K562 (cell line): ENCODE measurements at regions not wholly inside any gene's neighbourhood (a gene's known extent, or its start where the extent isn't known, plus 50 kb on each side); places are given as distances from the start of the nearest gene placed in this dataset.

Experiments
- ATAC-seq: fragments of 200-7000 bp; cut with Tn5 transposase; 3 replicates; pipeline ENCODE4 v1.9.1; 2020; ENCODE audit warnings: moderate library complexity
- BruUV-seq: library from RNA; stranded (reverse); fragments of 400-500 nt; replicated peaks from 2 replicates; lab custom pipeline; 2021; lab: Mats Ljungman, UMichigan
- CTCF ChIA-PET: fragments of 300-600 bp; formaldehyde crosslinking; extraction: SDS; loops from one replicate; lab custom pipeline; 2021; ENCODE audit warnings: low intra/inter-chr PET ratio; lab: Yijun Ruan, JAX
- POLR2A ChIA-PET: fragments of 300-600, 350-650 bp; sonication (Branson Sonifier 250); formaldehyde crosslinking; extraction: SDS; loops from one replicate; lab custom pipeline; 2021; ENCODE audit warnings: antibody characterized with exemption, inconsistent platforms; lab: Yijun Ruan, JAX
- DNase-seq, 4 experiments: peaks; one replicate each; pipeline versions ENCODE4 v3.0.0 to v3.0.0-alpha.2; 2011 to 2018; ENCODE audit warnings: low spot score in 3 of 4, mixed read lengths in 3 of 4; ENCODE audit errors: extremely low read depth in 1 of 4
- FAIRE-seq: peaks from 2 replicates; lab custom pipeline; 2011; peaks lifted over from hg19 to GRCh38; lab: Jason Lieb, UNC
- H2AFZ ChIP-seq: 2 replicates; pipeline ENCODE4 v1.6.0; 2011; ENCODE audit warnings: low read depth, low read length, control low read depth, inconsistent platforms
- H3K27ac ChIP-seq: fragments of 200-600 bp; 3 replicates; pipeline ENCODE4 v1.8.0; 2011; ENCODE audit warnings: low read depth, mild to moderate bottlenecking, control low read depth, inconsistent platforms, low read length, moderate library complexity, mixed read lengths; ENCODE audit errors: extremely low read depth
- H3K27me3 ChIP-seq, 2 experiments: fragments of 300-600 bp in 1 of 2; 2 replicates in 1 of 2; 3 replicates in 1 of 2; pipeline versions ENCODE4 v1.6.0 to v1.8.0; 2011; ENCODE audit warnings: inconsistent platforms in 2 of 2, low read length in 2 of 2, mild to moderate bottlenecking in 1 of 2, mixed read lengths in 1 of 2, moderate library complexity in 1 of 2; ENCODE audit not compliant: control insufficient read depth in 2 of 2, insufficient read depth in 2 of 2
- H3K36me3 ChIP-seq: fragments of 300-600 bp; 3 replicates; pipeline ENCODE4 v1.8.0; 2011; ENCODE audit warnings: mild to moderate bottlenecking, low read length, inconsistent platforms; ENCODE audit not compliant: control insufficient read depth, insufficient read depth
- H3K4me1 ChIP-seq, 2 experiments: fragments of 200-600 bp in 1 of 2; replicated peaks in 1 of 2; 2 replicates in 1 of 2; 3 replicates in 1 of 2; pipeline versions ENCODE4 v1.5.1 to v1.8.0; 2011; ENCODE audit warnings: inconsistent platforms in 2 of 2, low read length in 2 of 2, mild to moderate bottlenecking in 1 of 2, mixed read lengths in 1 of 2, moderate library complexity in 1 of 2; ENCODE audit not compliant: control insufficient read depth in 2 of 2, insufficient read depth in 2 of 2
- H3K4me2 ChIP-seq: 2 replicates; pipeline ENCODE4 v1.6.1; 2011; ENCODE audit warnings: low read length, control low read depth, inconsistent platforms, mixed read lengths; ENCODE audit not compliant: insufficient read depth
- H3K4me3 ChIP-seq: fragments of 200-600 bp; sonication (generic), shearing (Covaris generic); 2 replicates; pipeline ENCODE4 v1.5.1; 2016; ENCODE audit warnings: control low read depth, inconsistent platforms
- H3K79me2 ChIP-seq: fragments of 200-600 bp; 3 replicates; pipeline ENCODE4 v1.8.0; 2011; ENCODE audit warnings: low read length, inconsistent platforms; ENCODE audit not compliant: control insufficient read depth, insufficient read depth
- H3K9ac ChIP-seq, 2 experiments: 2 replicates each; pipeline versions ENCODE4 v1.6.0 to v1.6.1; 2011; ENCODE audit warnings: low read depth in 2 of 2, low read length in 2 of 2, control low read depth in 1 of 2, inconsistent platforms in 1 of 2, mild to moderate bottlenecking in 1 of 2, mixed read lengths in 1 of 2; ENCODE audit not compliant: insufficient read depth in 1 of 2
- H3K9me1 ChIP-seq: one replicate; pipeline ENCODE4 v1.6.0; 2011; ENCODE audit warnings: inconsistent platforms, mild to moderate bottlenecking, low read length, moderate library complexity; ENCODE audit not compliant: control insufficient read depth, insufficient read depth
- H3K9me3 ChIP-seq: replicated peaks from 2 replicates; pipeline ENCODE4 v1.5.1; 2011; ENCODE audit warnings: low read depth, low read length, inconsistent platforms; ENCODE audit not compliant: control insufficient read depth, insufficient read depth
- H4K20me1 ChIP-seq: replicated peaks from 2 replicates; pipeline ENCODE4 v1.6.1; 2011; ENCODE audit warnings: low read length, inconsistent platforms, mixed read lengths; ENCODE audit not compliant: control insufficient read depth, insufficient read depth
- CTCF ChIP-seq, 3 experiments: IDR thresholded peaks in 2 of 3; conservative IDR thresholded peaks in 1 of 3; 2 replicates each; pipeline ENCODE4 v1.5.1; 2011 to 2012; ENCODE audit warnings: low read length in 3 of 3, mild to moderate bottlenecking in 3 of 3, control low read depth in 2 of 3, improper control_type of control experiment in 1 of 3, inconsistent platforms in 1 of 3, low read depth in 1 of 3, mixed read lengths in 1 of 3, moderate library complexity in 1 of 3; ENCODE audit not compliant: insufficient read depth in 2 of 3
- E2F6 ChIP-seq, 2 experiments: IDR thresholded peaks; 2 replicates each; pipeline ENCODE4 v1.6.1; 2011; ENCODE audit warnings: borderline replicate concordance in 1 of 2, control low read depth in 1 of 2, low read depth in 1 of 2, low read length in 1 of 2, mild to moderate bottlenecking in 1 of 2, mixed read lengths in 1 of 2, moderate library complexity in 1 of 2; ENCODE audit not compliant: insufficient read depth in 1 of 2, insufficient read length in 1 of 2, poor library complexity in 1 of 2, severe bottlenecking in 1 of 2; ENCODE audit errors: extremely low read depth in 1 of 2
- ILK ChIP-seq: fragments of 450-650 bp; IDR thresholded peaks from 2 replicates; pipeline ENCODE4 v1.6.1; 2016; ENCODE audit warnings: missing genetic modification characterization, low read depth, mild to moderate bottlenecking, missing compliant biosample characterization, moderate library complexity, borderline replicate concordance
- RAD21 ChIP-seq, 2 experiments: fragments of 250-450 bp in 1 of 2; fragments of 450-650 bp in 1 of 2; sonication (Bioruptor Pico) in 1 of 2; formaldehyde crosslinking in 1 of 2; IDR thresholded peaks in 1 of 2; conservative IDR thresholded peaks in 1 of 2; 2 replicates each; pipeline versions ENCODE4 v1.4.0 to v1.8.0; 2020 to 2022; ENCODE audit warnings: mild to moderate bottlenecking in 2 of 2, moderate library complexity in 1 of 2
- SUPT5H ChIP-seq: fragments of 450-650 bp; IDR thresholded peaks from 2 replicates; pipeline ENCODE4 v1.6.1; 2016
- WGBS: fragments of 100-300 bp; shearing (Covaris generic); methylation state at CpG from one replicate; pipeline ENCODE4 v1.1.6; 2016; ENCODE audit warnings: low coverage, mixed read lengths; ENCODE audit not compliant: insufficient coverage; ENCODE audit errors: missing lambda C conversion rate; 5-methylcytosine and 5-hydroxymethylcytosine counted together
- in situ Hi-C: fragments of 300-500 bp; cut with MboI; formaldehyde crosslinking; loops from 4 replicates; pipeline ENCODE4 v1.15.0; 2018; ENCODE audit warnings: inconsistent platforms, mixed read lengths
- intact Hi-C: fragments of 100-400 bp; cut with micrococcal nuclease; formaldehyde crosslinking; loops from 2 replicates; pipeline ENCODE4 v1.14.2; 2022
- TF ChIP-seq, protein P1 (sequence below): fragments of 450-650 bp; IDR thresholded peaks from 2 replicates; pipeline ENCODE4 v1.6.1; 2016; ENCODE audit warnings: mild to moderate bottlenecking, moderate library complexity

GRCh38 chr22:34804604-34805003 is 261.4 kb upstream of the ISX start:
- no peak for FAIRE-seq
- POLR2A ChIA-PET: no interaction called here
- in situ Hi-C loops: no loop called here
- no peak for TF ChIP-seq ILK (tag)
- TF ChIP-seq RAD21 (CRISPR knock-in tag; conservative IDR thresholded peaks at IDR 0.05 in 1 of 2, IDR thresholded peaks at IDR 0.05 in 1 of 2): peak in 1 of 2 experiments; percentile 31; a peak in 1 of 4 replicates
- no peak for TF ChIP-seq SUPT5H
- peak in 1 of 3 experiments; percentile 9; a peak in 1 of 6 replicates for TF ChIP-seq CTCF (IDR thresholded peaks at IDR 0.05 in 2 of 3, conservative IDR thresholded peaks at IDR 0.05 in 1 of 3; ENCODE audit: insufficient read depth in 2 of 3, low read depth in 1 of 3, low read length in 3 of 3)
- TF ChIP-seq, protein P1, sequence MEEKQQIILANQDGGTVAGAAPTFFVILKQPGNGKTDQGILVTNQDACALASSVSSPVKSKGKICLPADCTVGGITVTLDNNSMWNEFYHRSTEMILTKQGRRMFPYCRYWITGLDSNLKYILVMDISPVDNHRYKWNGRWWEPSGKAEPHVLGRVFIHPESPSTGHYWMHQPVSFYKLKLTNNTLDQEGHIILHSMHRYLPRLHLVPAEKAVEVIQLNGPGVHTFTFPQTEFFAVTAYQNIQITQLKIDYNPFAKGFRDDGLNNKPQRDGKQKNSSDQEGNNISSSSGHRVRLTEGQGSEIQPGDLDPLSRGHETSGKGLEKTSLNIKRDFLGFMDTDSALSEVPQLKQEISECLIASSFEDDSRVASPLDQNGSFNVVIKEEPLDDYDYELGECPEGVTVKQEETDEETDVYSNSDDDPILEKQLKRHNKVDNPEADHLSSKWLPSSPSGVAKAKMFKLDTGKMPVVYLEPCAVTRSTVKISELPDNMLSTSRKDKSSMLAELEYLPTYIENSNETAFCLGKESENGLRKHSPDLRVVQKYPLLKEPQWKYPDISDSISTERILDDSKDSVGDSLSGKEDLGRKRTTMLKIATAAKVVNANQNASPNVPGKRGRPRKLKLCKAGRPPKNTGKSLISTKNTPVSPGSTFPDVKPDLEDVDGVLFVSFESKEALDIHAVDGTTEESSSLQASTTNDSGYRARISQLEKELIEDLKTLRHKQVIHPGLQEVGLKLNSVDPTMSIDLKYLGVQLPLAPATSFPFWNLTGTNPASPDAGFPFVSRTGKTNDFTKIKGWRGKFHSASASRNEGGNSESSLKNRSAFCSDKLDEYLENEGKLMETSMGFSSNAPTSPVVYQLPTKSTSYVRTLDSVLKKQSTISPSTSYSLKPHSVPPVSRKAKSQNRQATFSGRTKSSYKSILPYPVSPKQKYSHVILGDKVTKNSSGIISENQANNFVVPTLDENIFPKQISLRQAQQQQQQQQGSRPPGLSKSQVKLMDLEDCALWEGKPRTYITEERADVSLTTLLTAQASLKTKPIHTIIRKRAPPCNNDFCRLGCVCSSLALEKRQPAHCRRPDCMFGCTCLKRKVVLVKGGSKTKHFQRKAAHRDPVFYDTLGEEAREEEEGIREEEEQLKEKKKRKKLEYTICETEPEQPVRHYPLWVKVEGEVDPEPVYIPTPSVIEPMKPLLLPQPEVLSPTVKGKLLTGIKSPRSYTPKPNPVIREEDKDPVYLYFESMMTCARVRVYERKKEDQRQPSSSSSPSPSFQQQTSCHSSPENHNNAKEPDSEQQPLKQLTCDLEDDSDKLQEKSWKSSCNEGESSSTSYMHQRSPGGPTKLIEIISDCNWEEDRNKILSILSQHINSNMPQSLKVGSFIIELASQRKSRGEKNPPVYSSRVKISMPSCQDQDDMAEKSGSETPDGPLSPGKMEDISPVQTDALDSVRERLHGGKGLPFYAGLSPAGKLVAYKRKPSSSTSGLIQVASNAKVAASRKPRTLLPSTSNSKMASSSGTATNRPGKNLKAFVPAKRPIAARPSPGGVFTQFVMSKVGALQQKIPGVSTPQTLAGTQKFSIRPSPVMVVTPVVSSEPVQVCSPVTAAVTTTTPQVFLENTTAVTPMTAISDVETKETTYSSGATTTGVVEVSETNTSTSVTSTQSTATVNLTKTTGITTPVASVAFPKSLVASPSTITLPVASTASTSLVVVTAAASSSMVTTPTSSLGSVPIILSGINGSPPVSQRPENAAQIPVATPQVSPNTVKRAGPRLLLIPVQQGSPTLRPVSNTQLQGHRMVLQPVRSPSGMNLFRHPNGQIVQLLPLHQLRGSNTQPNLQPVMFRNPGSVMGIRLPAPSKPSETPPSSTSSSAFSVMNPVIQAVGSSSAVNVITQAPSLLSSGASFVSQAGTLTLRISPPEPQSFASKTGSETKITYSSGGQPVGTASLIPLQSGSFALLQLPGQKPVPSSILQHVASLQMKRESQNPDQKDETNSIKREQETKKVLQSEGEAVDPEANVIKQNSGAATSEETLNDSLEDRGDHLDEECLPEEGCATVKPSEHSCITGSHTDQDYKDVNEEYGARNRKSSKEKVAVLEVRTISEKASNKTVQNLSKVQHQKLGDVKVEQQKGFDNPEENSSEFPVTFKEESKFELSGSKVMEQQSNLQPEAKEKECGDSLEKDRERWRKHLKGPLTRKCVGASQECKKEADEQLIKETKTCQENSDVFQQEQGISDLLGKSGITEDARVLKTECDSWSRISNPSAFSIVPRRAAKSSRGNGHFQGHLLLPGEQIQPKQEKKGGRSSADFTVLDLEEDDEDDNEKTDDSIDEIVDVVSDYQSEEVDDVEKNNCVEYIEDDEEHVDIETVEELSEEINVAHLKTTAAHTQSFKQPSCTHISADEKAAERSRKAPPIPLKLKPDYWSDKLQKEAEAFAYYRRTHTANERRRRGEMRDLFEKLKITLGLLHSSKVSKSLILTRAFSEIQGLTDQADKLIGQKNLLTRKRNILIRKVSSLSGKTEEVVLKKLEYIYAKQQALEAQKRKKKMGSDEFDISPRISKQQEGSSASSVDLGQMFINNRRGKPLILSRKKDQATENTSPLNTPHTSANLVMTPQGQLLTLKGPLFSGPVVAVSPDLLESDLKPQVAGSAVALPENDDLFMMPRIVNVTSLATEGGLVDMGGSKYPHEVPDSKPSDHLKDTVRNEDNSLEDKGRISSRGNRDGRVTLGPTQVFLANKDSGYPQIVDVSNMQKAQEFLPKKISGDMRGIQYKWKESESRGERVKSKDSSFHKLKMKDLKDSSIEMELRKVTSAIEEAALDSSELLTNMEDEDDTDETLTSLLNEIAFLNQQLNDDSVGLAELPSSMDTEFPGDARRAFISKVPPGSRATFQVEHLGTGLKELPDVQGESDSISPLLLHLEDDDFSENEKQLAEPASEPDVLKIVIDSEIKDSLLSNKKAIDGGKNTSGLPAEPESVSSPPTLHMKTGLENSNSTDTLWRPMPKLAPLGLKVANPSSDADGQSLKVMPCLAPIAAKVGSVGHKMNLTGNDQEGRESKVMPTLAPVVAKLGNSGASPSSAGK: no peak
- TF ChIP-seq E2F6 (IDR thresholded peaks at IDR 0.05; ENCODE audit: borderline replicate concordance in 1 of 2, extremely low read depth in 1 of 2, insufficient read depth in 1 of 2, insufficient read length in 1 of 2, low read depth in 1 of 2, low read length in 1 of 2, poor library complexity in 1 of 2, severe bottlenecking in 1 of 2): no peak

More at GRCh38 chr22:34804604-34805003, 261.4 kb upstream of the ISX start:
- no peak for ATAC-seq
- H3K27ac ChIP-seq: no peak overlapping the region
- H3K79me2 ChIP-seq: no peaks in the 10 kb centered on the region
- no peaks in the 10 kb centered on the region for H3K9me3 ChIP-seq
- no TSS peak for BruUV-seq
- H3K9me1 ChIP-seq: no peaks in the 10 kb centered on the region
- no peaks in the 10 kb centered on the region for H4K20me1 ChIP-seq
- no peaks in the 10 kb centered on the region for H3K4me1 ChIP-seq
- 0% methylated on average over 2 of the region's 2 CpGs for WGBS
- no peak overlapping the region for H2AFZ ChIP-seq
- intact Hi-C loops: no loop called here
- CTCF ChIA-PET: no interaction called here
- no peaks in the 10 kb centered on the region for H3K36me3 ChIP-seq
- DNase-seq: peak in 1 of 4 experiments; percentile 8
- H3K27me3 ChIP-seq: no peaks in the 10 kb centered on the region
- no peak overlapping the region for H3K4me2 ChIP-seq
- no peak overlapping the region for H3K4me3 ChIP-seq
- no peak overlapping the region for H3K9ac ChIP-seq
